ENCODE measurements at regions not wholly inside any gene's neighbourhood (a gene's known extent, or its start where the extent isn't known, plus 50 kb on each side); places are given as distances from the start of the nearest gene placed in this dataset.
"Not testable (repeated sequence)": the region's sequence is repeated elsewhere in the genome, so short reads cannot be mapped to it uniquely, and the experiment has no call there.

GRCh38 chr2:11998218-11998617 is 251.8 kb downstream of the LPIN1 start:
- no peak for DNase-seq

GRCh38 chr2:11998626-11999378 is 252.4 kb downstream of the LPIN1 start:
- DNase-seq, result no peak

DNA sequence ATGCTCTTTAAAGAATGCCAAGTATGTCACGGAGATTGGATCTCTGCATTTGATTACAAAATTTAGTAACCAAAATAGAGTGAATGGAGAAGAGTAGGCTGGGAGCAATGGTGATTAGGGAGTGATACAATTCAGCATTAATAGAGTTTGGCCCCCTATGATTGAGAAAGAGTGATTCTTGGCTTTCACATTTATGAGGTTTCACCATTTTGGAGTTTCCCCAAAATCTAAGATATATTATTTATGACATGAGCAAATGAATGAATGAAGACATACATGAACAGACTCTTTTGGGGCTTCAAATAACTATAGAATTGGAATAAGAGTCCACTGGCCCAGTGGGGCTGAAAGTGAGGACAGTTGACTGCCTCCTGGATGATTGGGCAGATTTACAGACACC is 255.2 kb downstream of the LPIN1 start:
- DNase-seq, result no peak

GRCh38 chr2:12002215-12002614 is 255.8 kb downstream of the LPIN1 start:
- no peak for DNase-seq

DNA sequence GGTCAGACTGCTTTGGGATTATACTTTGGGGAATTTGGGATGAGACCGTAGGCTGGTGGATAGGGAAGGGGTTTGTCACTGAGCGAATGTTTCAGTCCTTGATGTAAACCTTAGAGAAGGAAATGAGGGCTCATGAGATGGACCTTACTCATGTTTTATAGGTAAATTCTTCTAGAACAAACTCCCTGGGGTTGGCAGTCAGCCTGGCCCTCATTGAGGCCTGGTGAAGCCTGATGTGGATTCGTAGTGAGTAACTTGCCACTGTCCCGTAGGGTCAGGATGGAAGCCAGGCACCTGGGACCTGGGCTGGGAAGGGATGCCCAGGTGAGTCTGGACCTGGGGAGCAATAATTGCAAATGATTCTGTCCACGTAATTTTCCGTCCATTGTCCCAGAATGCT is 258.3 kb downstream of the LPIN1 start:
- no peak for DNase-seq

GRCh38 chr2:12005886-12006681 is 259.7 kb downstream of the LPIN1 start:
- no peak for DNase-seq

DNA sequence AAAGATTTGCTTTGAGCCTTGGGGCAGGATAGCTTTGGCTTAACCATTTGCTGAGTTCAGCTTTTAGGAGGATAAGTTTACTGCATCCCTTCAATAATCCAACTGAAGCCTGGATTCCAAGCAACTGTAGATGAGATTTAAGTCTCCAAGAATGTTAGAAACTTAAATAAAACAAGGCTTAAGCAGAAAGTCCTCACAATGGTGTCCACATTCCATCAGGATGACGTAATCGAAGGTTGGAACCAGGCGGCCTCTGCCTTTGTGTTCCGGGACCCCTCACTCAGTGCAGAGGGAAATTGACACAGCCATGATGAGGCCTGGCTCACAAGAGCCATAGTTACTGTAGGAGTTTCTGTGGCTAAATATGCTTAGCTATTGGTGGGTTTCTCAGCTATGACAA is 260.4 kb downstream of the LPIN1 start:
- DNase-seq, result no peak

GRCh38 chr2:12007282-12007681 is 260.9 kb downstream of the LPIN1 start:
- no peak for DNase-seq

DNA sequence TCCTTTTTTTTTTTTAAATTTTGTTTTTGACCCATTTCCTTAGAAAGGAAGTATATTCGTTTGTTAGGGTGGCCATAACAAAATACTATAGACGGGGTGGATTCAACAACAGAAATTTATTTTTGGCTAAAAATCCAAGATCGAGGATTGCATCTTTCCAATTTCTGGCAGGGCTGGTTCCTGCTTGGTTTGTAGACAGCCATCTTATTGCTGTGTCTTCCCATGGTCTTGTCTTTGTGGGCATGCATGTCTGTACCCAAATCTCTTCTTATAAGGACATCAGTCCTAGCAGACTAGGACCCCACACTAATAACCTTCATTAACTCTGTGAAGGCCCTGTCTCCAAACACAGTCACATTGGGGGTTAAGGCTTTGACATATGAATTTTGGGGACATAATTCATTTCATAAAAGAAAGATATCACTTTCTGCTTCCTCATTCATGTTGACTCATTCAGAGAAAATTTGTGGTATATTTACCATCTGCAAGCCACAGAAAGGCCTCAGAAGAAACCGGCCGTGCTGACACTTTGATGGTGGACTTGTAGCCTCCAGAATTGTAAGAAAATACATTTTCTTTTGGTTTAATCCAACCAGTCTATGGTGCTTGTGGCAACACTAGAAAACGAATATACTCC is 262.1 kb downstream of the LPIN1 start:
- DNase-seq, result no peak

DNA sequence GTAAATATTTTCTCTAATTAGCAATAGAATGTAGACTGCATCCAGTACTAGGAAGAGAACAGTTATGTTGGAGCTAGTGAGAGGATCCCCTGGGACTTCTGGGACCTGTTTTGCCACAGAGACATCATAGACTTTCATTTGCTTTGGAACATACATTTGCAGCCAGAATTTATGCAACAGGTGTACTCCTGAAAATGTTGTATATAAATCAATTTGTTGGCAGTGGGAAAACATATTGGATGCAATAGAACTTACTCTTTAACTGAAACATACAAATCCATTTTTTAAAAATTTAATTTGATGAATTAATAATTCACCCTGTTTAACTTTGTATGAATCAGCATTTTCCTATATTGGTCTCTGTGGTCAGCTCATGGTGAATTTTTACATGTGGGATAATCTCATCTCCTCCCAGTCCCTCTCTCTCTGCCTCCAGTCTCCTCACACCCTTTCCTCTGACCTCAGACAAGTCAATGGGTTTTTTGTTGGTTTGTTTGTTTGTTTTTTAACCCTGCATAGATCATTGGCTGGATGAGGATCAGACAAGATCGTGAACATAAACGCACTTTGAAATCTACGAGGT is 263.0 kb downstream of the LPIN1 start:
- DNase-seq, result no peak

- no peak for DNase-seq
Measured at GRCh38 chr2:12010059-12010458, 263.6 kb downstream of the LPIN1 start.

DNA sequence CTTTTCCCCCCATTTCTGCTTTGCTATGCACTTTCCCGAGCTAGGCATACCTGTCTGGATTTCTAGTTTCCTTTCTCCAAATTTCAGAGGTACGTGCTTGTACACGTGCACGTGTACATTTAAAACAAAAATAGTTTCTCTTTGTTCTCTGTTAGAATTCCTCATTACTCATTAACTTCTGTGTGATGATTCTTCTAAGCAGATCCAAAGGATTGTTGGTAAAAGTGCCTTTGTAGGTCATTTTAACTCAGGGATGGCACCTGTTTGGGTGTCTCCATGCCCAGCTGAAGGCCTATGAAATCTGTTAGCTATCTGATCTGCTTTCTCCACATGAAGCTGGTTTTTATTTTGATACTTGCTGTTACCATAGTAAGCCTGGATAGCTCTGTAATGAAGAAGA is 264.3 kb downstream of the LPIN1 start:
- no peak for DNase-seq

GRCh38 chr2:12014088-12014960 is 267.9 kb downstream of the LPIN1 start:
- DNase-seq, result no peak

DNA sequence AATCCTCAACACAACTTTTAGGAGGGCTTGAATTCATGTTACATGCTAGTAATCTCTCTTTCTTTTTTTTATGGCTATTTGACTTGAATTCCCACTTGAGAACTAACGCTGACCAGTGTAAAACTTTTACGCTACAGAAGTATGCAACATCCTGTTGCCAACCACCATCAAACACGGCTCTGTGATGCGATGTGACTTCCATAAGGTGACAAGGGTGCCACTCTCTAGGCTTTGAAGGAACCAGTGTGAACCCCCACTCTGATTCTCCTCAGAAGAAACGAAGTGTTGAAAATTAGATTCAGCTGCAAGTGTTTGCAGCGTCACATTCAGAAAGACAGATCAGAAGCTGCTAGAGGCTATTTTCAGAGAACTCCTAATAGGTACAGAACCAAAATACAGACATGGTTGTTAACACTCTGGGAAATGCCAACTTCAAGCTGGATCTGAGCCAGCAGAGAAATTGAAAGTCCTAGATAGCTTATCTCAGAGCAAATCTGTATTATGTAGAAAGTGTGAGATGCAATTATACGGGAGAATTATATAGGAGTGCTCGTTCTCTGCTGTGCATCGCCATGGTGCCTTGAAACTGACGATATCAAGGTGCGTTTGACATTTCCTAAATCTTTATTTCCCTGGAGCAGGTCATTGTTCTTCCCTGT is 271.2 kb downstream of the LPIN1 start:
- no peak for DNase-seq

- not testable (repeated sequence) for DNase-seq
Measured at GRCh38 chr2:12018726-12019125, 272.3 kb downstream of the LPIN1 start.

DNA sequence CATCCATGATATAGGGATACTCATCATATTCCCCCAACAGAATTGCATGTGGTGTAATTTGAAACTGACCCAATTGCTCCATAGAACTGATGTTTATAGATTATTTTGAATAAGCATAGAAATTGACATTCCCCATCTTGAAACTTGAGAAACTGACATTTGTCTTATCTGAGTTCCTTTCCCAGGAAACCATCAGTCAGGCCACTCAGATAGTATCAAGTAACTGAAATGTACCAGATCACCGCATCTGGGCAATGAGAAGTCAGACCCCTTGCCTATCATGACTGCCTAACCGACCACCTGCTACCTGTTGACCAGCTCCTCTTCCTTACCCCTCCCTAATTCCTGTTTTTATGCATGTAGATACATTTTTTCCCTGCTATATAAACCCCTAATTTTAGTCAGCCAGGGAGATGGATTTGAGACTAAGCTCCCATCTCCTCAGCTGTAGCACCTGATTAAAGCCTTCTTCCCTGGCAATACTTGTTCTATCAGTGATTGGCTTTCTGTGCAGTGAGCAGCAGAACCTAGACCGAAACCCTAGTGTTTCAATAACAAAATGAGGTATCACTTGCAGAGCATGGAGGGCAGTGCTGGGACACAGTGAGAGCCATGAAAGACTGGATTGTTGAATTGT is 274.5 kb downstream of the LPIN1 start:
- DNase-seq, result no peak

GRCh38 chr2:12024197-12024907 is 277.9 kb downstream of the LPIN1 start:
- not testable (repeated sequence) for DNase-seq

DNA sequence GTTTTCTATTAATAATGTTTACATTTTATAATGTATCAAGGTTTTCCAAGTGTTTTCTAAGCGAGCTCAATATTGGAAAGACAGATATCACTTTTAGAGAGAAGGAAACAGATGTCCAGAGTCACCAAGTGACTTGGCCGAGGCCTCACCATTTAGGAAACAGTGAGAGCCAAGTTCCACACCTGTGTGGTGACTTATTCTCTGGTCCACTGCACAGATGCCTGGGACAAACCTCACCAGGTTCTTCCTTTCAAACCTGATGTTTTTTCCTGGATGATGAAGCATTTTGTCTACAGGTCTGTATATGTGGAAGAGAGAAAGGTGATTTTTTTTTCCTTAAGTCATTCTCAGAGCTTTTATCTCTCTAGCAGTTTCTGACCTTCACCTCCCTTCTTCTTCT is 280.7 kb downstream of the LPIN1 start:
- no peak for DNase-seq

- no peak for DNase-seq
Measured at GRCh38 chr2:12031866-12032265, 285.4 kb downstream of the LPIN1 start.

DNA sequence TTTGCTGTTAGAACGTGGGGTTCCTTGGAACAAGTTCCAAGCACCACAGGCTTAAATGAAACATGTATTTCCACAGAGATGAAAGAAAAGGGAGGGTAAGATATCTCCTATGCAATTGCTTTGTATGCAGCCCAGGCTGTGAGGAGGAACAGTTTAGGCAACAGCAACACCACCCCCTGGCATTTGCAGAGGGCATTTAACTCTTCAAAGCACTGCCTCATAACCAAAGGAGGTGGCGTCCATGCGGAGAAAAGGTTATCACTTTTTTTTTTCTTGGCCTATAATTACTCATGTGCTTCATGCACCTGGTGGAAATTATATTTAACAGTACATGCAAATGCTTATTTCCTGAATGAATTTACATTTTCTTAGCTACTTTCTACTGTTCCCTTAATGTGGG is 286.0 kb downstream of the LPIN1 start:
- no peak for DNase-seq

- DNase-seq, result no peak
Measured at GRCh38 chr2:12032975-12033374, 286.5 kb downstream of the LPIN1 start.

All from DMS79 treated with DMSO at 0.1 percent for 48 hours (cell line).